GM19438 (cell line): ENCODE measurements at regions not wholly inside any gene's neighbourhood (a gene's known extent, or its start where the extent isn't known, plus 50 kb on each side); places are given as distances from the start of the nearest gene placed in this dataset.

ENCODE experiments used
- ATAC-seq: cut with Tn5 transposase; IDR thresholded peaks from one replicate; pipeline ENCODE4 v1.9.1; 2021; ENCODE audit warnings: low read depth; ENCODE audit not compliant: unreplicated experiment

GRCh38 chr3:118369892-118370491 is 664.7 kb downstream of the IGSF11 start:
- no peak for ATAC-seq

GRCh38 chr3:118380576-118380975 is 654.1 kb downstream of the IGSF11 start:
- no peak for ATAC-seq

- ATAC-seq: no peak
These were observed 638.2 kb downstream of the IGSF11 start for GRCh38 chr3:118396491-118396890.

- no peak for ATAC-seq
These were observed 634.6 kb downstream of the IGSF11 start for GRCh38 chr3:118400086-118400485.

- no peak for ATAC-seq
These were observed 633.8 kb downstream of the IGSF11 start for GRCh38 chr3:118400886-118401285.

- ATAC-seq: no peak
These were observed 632.8 kb downstream of the IGSF11 start for GRCh38 chr3:118401887-118402286.

- ATAC-seq: no peak
These were observed 631.7 kb downstream of the IGSF11 start for GRCh38 chr3:118402971-118403370.

- no peak for ATAC-seq
These were observed 628.1 kb downstream of the IGSF11 start for GRCh38 chr3:118406562-118406961.

GRCh38 chr3:118408431-118408830 is 626.2 kb downstream of the IGSF11 start:
- ATAC-seq: no peak

GRCh38 chr3:118412503-118412902 is 622.1 kb downstream of the IGSF11 start:
- no peak for ATAC-seq

GRCh38 chr3:118425272-118425837 is 609.3 kb downstream of the IGSF11 start:
- ATAC-seq: no peak

GRCh38 chr3:118433825-118434224 is 600.8 kb downstream of the IGSF11 start:
- ATAC-seq: no peak

- no peak for ATAC-seq
These were observed 598.7 kb downstream of the IGSF11 start for GRCh38 chr3:118435851-118436350.

- ATAC-seq: no peak
These were observed 597.9 kb downstream of the IGSF11 start for GRCh38 chr3:118436697-118437262.

- ATAC-seq: no peak
These were observed 589.6 kb downstream of the IGSF11 start for GRCh38 chr3:118445036-118445435.

GRCh38 chr3:118447339-118447738 is 587.3 kb downstream of the IGSF11 start:
- no peak for ATAC-seq

GRCh38 chr3:118466795-118467330 is 567.8 kb downstream of the IGSF11 start:
- no peak for ATAC-seq

GRCh38 chr3:118468801-118469200 is 565.8 kb downstream of the IGSF11 start:
- no peak for ATAC-seq

GRCh38 chr3:118472586-118472985 is 562.1 kb downstream of the IGSF11 start:
- ATAC-seq: no peak

- ATAC-seq: no peak
These were observed 561.3 kb downstream of the IGSF11 start for GRCh38 chr3:118473343-118473742.

GRCh38 chr3:118476885-118477618 is 557.6 kb downstream of the IGSF11 start:
- no peak for ATAC-seq
